ENCODE measurements at regions not wholly inside any gene's neighbourhood (a gene's known extent, or its start where the extent isn't known, plus 50 kb on each side); places are given as distances from the start of the nearest gene placed in this dataset.

GRCh38 chr4:159495515-159496236 is 392.8 kb downstream of the RAPGEF2 start:
- WGBS, 2 experiments (ENCODE audit: extremely low coverage in 1 of 2, insufficient coverage in 1 of 2, insufficient read length in 1 of 2, insufficient replicate concordance in 2 of 2, low coverage in 1 of 2, low lambda C conversion rate in 2 of 2, missing lambda C conversion rate in 1 of 2) = 93% methylated on average over 2 of the region's 2 CpGs; no CpG with 5 or more reads in 1 of the 2 experiments
- Histone ChIP-seq H4K20me1 (replicated peaks in 1 of 2; ENCODE audit: control insufficient read depth in 1 of 2, insufficient read depth in 2 of 2, low read length in 2 of 2) (no peaks in the 10 kb centered on the region), H2BK5ac (ENCODE audit: low read depth, low read length) (no peak overlapping the region), H3K23ac (ENCODE audit: insufficient read length) (no peak overlapping the region), H3K79me2 (ENCODE audit: control insufficient read depth in 1 of 2, insufficient read depth in 2 of 2, low read length in 2 of 2) (no peaks in the 10 kb centered on the region), H2AFZ (ENCODE audit: low read length) (no peak overlapping the region), H3K9me3 (ENCODE audit: insufficient read depth in 2 of 2, low read depth in 1 of 2, low read length in 1 of 2) (peaks cover 26 to 27% of the 10 kb centered on the region in 2 experiments), H3K4me2 (ENCODE audit: insufficient read depth in 1 of 2, low read depth in 2 of 2, low read length in 2 of 2) (no peak overlapping the region), H3K4ac (replicated peaks; ENCODE audit: insufficient read length, low read depth, low read length) (no peak overlapping the region), H3K79me1 (ENCODE audit: low read depth, low read length) (no peaks in the 10 kb centered on the region), H3K9ac (replicated peaks in 1 of 4; ENCODE audit: extremely low read depth in 1 of 4, low read depth in 3 of 4, low read length in 3 of 4) (no peak overlapping the region), H3K36me3 (ENCODE audit: control insufficient read depth in 2 of 4, insufficient read depth in 4 of 4, low read length in 3 of 4) (no peaks in the 10 kb centered on the region; a peak in 1 of 8 replicates), H3K27me3 (replicated peaks in 1 of 4; ENCODE audit: control insufficient read depth in 3 of 4, extremely low read depth in 1 of 4, insufficient read depth in 3 of 4, low read length in 3 of 4) (no peaks in the 10 kb centered on the region), H3K23me2 (ENCODE audit: low read depth, low read length) (no peaks in the 10 kb centered on the region), H3K4me3 (ENCODE audit: extremely low read depth in 1 of 4, insufficient read depth in 2 of 4, low read depth in 3 of 4, low read length in 4 of 4) (no peak overlapping the region), H2BK20ac (ENCODE audit: low read length) (no peak overlapping the region), H3K56ac (replicated peaks; ENCODE audit: insufficient read length, low read depth, low read length) (no peak overlapping the region), H2AK5ac (ENCODE audit: low read depth, low read length) (no peak overlapping the region), H3K14ac (ENCODE audit: insufficient read length) (no peak overlapping the region), H2BK120ac (replicated peaks; ENCODE audit: low read depth, low read length) (no peak overlapping the region), H2BK12ac (ENCODE audit: low read depth, low read length) (no peak overlapping the region), H3K27ac (ENCODE audit: low read depth, low read length) (no peak overlapping the region), H3K18ac (ENCODE audit: extremely low read depth, low read length) (no peak overlapping the region), H2BK15ac (ENCODE audit: low read length) (no peak overlapping the region), H4K5ac (ENCODE audit: insufficient read length, low read depth, low read length) (no peak overlapping the region), H4K8ac (ENCODE audit: extremely low read depth, insufficient read depth, low read length) (no peak overlapping the region), H3K4me1 (replicated peaks in 1 of 4; ENCODE audit: control insufficient read depth in 3 of 4, insufficient read depth in 4 of 4, low read length in 3 of 4) (peaks cover 0 to 2% (median 0%) of the 10 kb centered on the region in 4 experiments; a peak in 1 of 7 replicates), H4K91ac (replicated peaks; ENCODE audit: insufficient read length, low read length) (no peak overlapping the region)
- FAIRE-seq (no peak), DNase-seq (ENCODE audit: low read depth in 1 of 2, low spot score in 2 of 2) (no peak)
- ChIA-PET POLR2A (ENCODE audit: partially characterized antibody) (no interaction called here), CTCF (ENCODE audit: partially characterized antibody) (interaction anchor here (1.7 kb wide), 1 partner anchor 9 kb away, joined by 9 read pairs; no protein-coding TSS in a partner anchor)
- TF ChIP-seq BCL11A (IDR thresholded peaks at IDR 0.05; ENCODE audit: low read depth in 2 of 2, low read length in 2 of 2) (no peak), YY1 (IDR thresholded peaks at IDR 0.05; ENCODE audit: low read depth, low read length) (no peak), TBP (IDR thresholded peaks at IDR 0.05; ENCODE audit: low read depth, low read length) (no peak)

Measured in H1 (cell line).